ENCODE measurements at regions not wholly inside any gene's neighbourhood (a gene's known extent, or its start where the extent isn't known, plus 50 kb on each side); places are given as distances from the start of the nearest gene placed in this dataset.

DNA sequence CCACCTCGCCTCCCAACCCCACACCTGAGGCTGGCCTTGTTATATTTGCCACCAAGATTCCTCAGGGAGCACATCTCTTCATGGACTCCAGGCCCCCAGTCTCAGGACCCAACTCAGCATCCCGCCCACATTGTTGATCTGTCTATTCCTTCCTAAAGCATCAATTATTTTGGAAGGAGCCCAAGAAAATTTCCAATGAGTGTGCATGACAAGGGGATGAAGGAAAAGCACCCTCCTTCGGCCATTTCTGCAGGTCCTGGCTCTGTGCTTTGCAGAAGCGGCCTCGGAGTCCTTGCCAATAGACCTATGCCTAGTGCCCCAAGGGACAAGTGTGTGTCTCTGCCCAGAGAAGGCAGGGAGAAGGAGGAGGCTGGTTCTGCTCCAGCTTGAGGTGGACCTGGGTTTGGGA lies 273.2 kb downstream of the GADD45G start:
- Histone ChIP-seq H3K4me2 (ENCODE audit: low read depth, low read length, poor library complexity, severe bottlenecking) (no peak overlapping the region), H3K27me3 (ENCODE audit: low read length) (no peaks in the 10 kb centered on the region), H4K20me1 (ENCODE audit: low read depth, low read length) (no peaks in the 10 kb centered on the region), H3K4me3 (ENCODE audit: insufficient read depth, low read length, poor library complexity, severe bottlenecking) (no peak overlapping the region), H3K36me3 (ENCODE audit: low read length) (no peaks in the 10 kb centered on the region), H3K9ac (ENCODE audit: low read length) (no peak overlapping the region), H3K9me2 (replicated peaks; ENCODE audit: insufficient read depth, low read length) (no peaks in the 10 kb centered on the region), H3K27ac (ENCODE audit: low read depth, low read length) (no peak overlapping the region), H2AFZ (ENCODE audit: low read depth, low read length, severe bottlenecking) (no peak overlapping the region), H3F3A (ENCODE audit: insufficient read depth) (no peaks in the 10 kb centered on the region), H3K79me2 (ENCODE audit: insufficient read depth, low read length) (no peaks in the 10 kb centered on the region), H3K9me3 (ENCODE audit: insufficient read depth, low read length) (no peaks in the 10 kb centered on the region)
- no peak for TF ChIP-seq EZH2phosphoT487 (conservative IDR thresholded peaks at IDR 0.05; ENCODE audit: low read length)

DNA sequence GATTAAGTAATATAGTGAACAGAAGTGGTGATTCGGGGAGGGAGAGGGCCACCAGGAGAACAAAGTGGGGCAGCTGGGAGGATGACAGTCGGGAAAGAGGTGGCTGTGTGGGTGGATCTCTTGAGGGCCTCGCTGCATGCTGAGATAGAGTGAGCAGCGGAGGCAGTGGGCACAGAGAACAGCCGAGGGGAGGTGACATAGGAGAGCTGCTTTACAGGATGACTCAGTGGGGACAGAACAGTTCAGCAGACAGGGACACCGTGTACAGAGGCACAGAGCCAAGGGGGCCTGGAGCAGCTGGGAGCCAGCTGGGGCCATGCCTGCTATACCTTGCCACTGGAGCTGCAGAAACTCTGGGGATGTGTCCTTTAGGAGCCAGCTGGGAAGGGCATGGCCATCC lies 273.9 kb downstream of the GADD45G start:
- no peak overlapping the region for H3K9ac ChIP-seq (ENCODE audit: low read length)
- H3F3A ChIP-seq (ENCODE audit: insufficient read depth): no peaks in the 10 kb centered on the region
- no peak overlapping the region for H2AFZ ChIP-seq (ENCODE audit: low read depth, low read length, severe bottlenecking)
- H3K9me2 ChIP-seq (replicated peaks; ENCODE audit: insufficient read depth, low read length): no peaks in the 10 kb centered on the region
- no peaks in the 10 kb centered on the region for H3K27me3 ChIP-seq (ENCODE audit: low read length)
- no peak overlapping the region for H3K27ac ChIP-seq (ENCODE audit: low read depth, low read length)
- H4K20me1 ChIP-seq (ENCODE audit: low read depth, low read length): no peaks in the 10 kb centered on the region
- H3K9me3 ChIP-seq (ENCODE audit: insufficient read depth, low read length): no peaks in the 10 kb centered on the region
- H3K36me3 ChIP-seq (ENCODE audit: low read length): no peaks in the 10 kb centered on the region
- H3K4me2 ChIP-seq (ENCODE audit: low read depth, low read length, poor library complexity, severe bottlenecking): no peak overlapping the region
- no peaks in the 10 kb centered on the region for H3K79me2 ChIP-seq (ENCODE audit: insufficient read depth, low read length)
- TF ChIP-seq, protein P1, sequence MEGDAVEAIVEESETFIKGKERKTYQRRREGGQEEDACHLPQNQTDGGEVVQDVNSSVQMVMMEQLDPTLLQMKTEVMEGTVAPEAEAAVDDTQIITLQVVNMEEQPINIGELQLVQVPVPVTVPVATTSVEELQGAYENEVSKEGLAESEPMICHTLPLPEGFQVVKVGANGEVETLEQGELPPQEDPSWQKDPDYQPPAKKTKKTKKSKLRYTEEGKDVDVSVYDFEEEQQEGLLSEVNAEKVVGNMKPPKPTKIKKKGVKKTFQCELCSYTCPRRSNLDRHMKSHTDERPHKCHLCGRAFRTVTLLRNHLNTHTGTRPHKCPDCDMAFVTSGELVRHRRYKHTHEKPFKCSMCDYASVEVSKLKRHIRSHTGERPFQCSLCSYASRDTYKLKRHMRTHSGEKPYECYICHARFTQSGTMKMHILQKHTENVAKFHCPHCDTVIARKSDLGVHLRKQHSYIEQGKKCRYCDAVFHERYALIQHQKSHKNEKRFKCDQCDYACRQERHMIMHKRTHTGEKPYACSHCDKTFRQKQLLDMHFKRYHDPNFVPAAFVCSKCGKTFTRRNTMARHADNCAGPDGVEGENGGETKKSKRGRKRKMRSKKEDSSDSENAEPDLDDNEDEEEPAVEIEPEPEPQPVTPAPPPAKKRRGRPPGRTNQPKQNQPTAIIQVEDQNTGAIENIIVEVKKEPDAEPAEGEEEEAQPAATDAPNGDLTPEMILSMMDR (IDR thresholded peaks at IDR 0.05; ENCODE audit: insufficient read depth, low read length, poor library complexity, severe bottlenecking): no peak
- no peak overlapping the region for H3K4me3 ChIP-seq (ENCODE audit: insufficient read depth, low read length, poor library complexity, severe bottlenecking)

DNA sequence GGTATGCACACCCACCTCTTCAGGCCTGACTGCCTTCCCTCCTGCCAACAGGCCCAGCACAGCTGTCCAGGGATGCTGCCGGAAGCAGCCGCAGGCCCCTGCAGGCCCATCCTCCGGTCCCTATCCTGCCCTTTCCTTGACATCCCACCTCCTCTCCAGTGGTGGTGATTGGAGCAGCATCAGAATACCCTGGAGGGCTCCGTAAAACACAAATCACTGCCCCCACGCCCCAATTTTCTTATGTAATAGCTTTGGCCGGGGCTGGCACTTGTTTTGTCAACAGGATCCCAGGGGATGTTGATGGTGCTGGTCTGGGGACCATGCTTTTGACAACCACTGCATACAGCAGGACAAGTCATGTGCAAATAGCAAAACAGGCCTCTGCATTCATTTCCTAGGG lies 274.5 kb downstream of the GADD45G start:
- H3K9ac ChIP-seq (ENCODE audit: low read length): no peak overlapping the region
- H2AFZ ChIP-seq (ENCODE audit: low read depth, low read length, severe bottlenecking): no peak overlapping the region
- H3K79me2 ChIP-seq (ENCODE audit: insufficient read depth, low read length): no peaks in the 10 kb centered on the region
- no peak overlapping the region for H3K4me2 ChIP-seq (ENCODE audit: low read depth, low read length, poor library complexity, severe bottlenecking)
- no peaks in the 10 kb centered on the region for H3K9me3 ChIP-seq (ENCODE audit: insufficient read depth, low read length)
- no peak overlapping the region for H3K27ac ChIP-seq (ENCODE audit: low read depth, low read length)
- no peaks in the 10 kb centered on the region for H4K20me1 ChIP-seq (ENCODE audit: low read depth, low read length)
- TF ChIP-seq, protein P1 (IDR thresholded peaks at IDR 0.05; ENCODE audit: insufficient read depth, low read length, poor library complexity, severe bottlenecking): no peak
- TF ChIP-seq EZH2phosphoT487 (conservative IDR thresholded peaks at IDR 0.05; ENCODE audit: low read length): no peak
- H3F3A ChIP-seq (ENCODE audit: insufficient read depth): no peaks in the 10 kb centered on the region
- no peaks in the 10 kb centered on the region for H3K9me2 ChIP-seq (replicated peaks; ENCODE audit: insufficient read depth, low read length)
- H3K4me3 ChIP-seq (ENCODE audit: insufficient read depth, low read length, poor library complexity, severe bottlenecking): no peak overlapping the region
- H3K36me3 ChIP-seq (ENCODE audit: low read length): no peaks in the 10 kb centered on the region
- no peaks in the 10 kb centered on the region for H3K27me3 ChIP-seq (ENCODE audit: low read length)

DNA sequence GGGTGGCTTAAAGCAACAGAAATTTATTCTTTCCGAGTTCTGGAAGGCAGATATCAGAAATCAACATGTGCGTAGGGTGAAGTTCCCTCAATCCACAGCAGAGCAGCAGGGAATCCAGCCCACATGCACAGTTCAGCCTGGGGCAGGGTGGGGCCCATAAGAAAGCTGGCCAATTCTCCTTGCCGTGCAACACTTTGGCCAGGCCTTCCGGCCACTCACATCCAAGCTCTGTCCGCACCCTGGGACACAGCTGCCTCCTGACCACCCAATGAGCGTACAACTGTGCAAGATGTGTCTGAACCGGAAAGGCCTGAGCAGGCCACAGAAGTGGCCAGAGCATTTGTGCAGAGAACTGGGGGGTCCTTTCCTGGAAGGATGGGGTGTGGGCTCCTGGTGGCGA lies 274.9 kb downstream of the GADD45G start:
- no peaks in the 10 kb centered on the region for H3K36me3 ChIP-seq (ENCODE audit: low read length)
- no peaks in the 10 kb centered on the region for H3F3A ChIP-seq (ENCODE audit: insufficient read depth)
- H4K20me1 ChIP-seq (ENCODE audit: low read depth, low read length): no peaks in the 10 kb centered on the region
- no peak overlapping the region for H3K27ac ChIP-seq (ENCODE audit: low read depth, low read length)
- no peak overlapping the region for H2AFZ ChIP-seq (ENCODE audit: low read depth, low read length, severe bottlenecking)
- no peak for TF ChIP-seq EZH2phosphoT487 (conservative IDR thresholded peaks at IDR 0.05; ENCODE audit: low read length)
- TF ChIP-seq, protein P1 (IDR thresholded peaks at IDR 0.05; ENCODE audit: insufficient read depth, low read length, poor library complexity, severe bottlenecking): no peak
- H3K9me2 ChIP-seq (replicated peaks; ENCODE audit: insufficient read depth, low read length): no peaks in the 10 kb centered on the region
- H3K9me3 ChIP-seq (ENCODE audit: insufficient read depth, low read length): no peaks in the 10 kb centered on the region
- H3K9ac ChIP-seq (ENCODE audit: low read length): no peak overlapping the region
- H3K4me2 ChIP-seq (ENCODE audit: low read depth, low read length, poor library complexity, severe bottlenecking): no peak overlapping the region
- no peaks in the 10 kb centered on the region for H3K79me2 ChIP-seq (ENCODE audit: insufficient read depth, low read length)
- H3K4me3 ChIP-seq (ENCODE audit: insufficient read depth, low read length, poor library complexity, severe bottlenecking): no peak overlapping the region
- H3K27me3 ChIP-seq (ENCODE audit: low read length): no peaks in the 10 kb centered on the region

Measured in SU-DHL-6 (cell line).